ENCODE measurements at regions not wholly inside any gene's neighbourhood (a gene's known extent, or its start where the extent isn't known, plus 50 kb on each side); places are given as distances from the start of the nearest gene placed in this dataset.

- DNase-seq = no peak
These were observed 587.3 kb upstream of the CDH5 start for GRCh38 chr16:65779201-65779600.

- DNase-seq = no peak
These were observed 589.8 kb upstream of the CDH5 start for GRCh38 chr16:65776639-65777183.

GRCh38 chr16:65775829-65776228 is 590.7 kb upstream of the CDH5 start:
- DNase-seq = no peak

GRCh38 chr16:65774350-65774749 is 592.1 kb upstream of the CDH5 start:
- no peak for DNase-seq

- no peak for DNase-seq
These were observed 593.1 kb upstream of the CDH5 start for GRCh38 chr16:65773301-65773874.

GRCh38 chr16:65772134-65772732 is 594.3 kb upstream of the CDH5 start:
- no peak for DNase-seq

GRCh38 chr16:65771707-65772106 is 594.8 kb upstream of the CDH5 start:
- no peak for DNase-seq

- DNase-seq = no peak
These were observed 595.7 kb upstream of the CDH5 start for GRCh38 chr16:65770752-65771151.

- DNase-seq = no peak
These were observed 596.6 kb upstream of the CDH5 start for GRCh38 chr16:65769776-65770438.

- no peak for DNase-seq
These were observed 597.4 kb upstream of the CDH5 start for GRCh38 chr16:65769055-65769465.

- DNase-seq = no peak
These were observed 599.4 kb upstream of the CDH5 start for GRCh38 chr16:65767125-65767524.

- DNase-seq = no peak
These were observed 602.7 kb upstream of the CDH5 start for GRCh38 chr16:65763640-65764305.

- no peak for DNase-seq
These were observed 605.6 kb upstream of the CDH5 start for GRCh38 chr16:65760874-65761273.

- no peak for DNase-seq
These were observed 607.9 kb upstream of the CDH5 start for GRCh38 chr16:65758620-65759019.

GRCh38 chr16:65757064-65757463 is 609.4 kb upstream of the CDH5 start:
- DNase-seq = no peak

- DNase-seq = no peak
These were observed 610.3 kb upstream of the CDH5 start for GRCh38 chr16:65756163-65756562.

GRCh38 chr16:65754820-65755691 is 611.4 kb upstream of the CDH5 start:
- DNase-seq = no peak

- no peak for DNase-seq
These were observed 614.0 kb upstream of the CDH5 start for GRCh38 chr16:65752522-65752844.

GRCh38 chr16:65751622-65752521 is 614.6 kb upstream of the CDH5 start:
- no peak for DNase-seq

GRCh38 chr16:65749506-65749905 is 617.0 kb upstream of the CDH5 start:
- no peak for DNase-seq

- DNase-seq = no peak
These were observed 619.5 kb upstream of the CDH5 start for GRCh38 chr16:65746941-65747340.

GRCh38 chr16:65745201-65745708 is 621.2 kb upstream of the CDH5 start:
- DNase-seq = no peak

Measured in NCI-H345 (cell line).